ENCODE measurements at regions not wholly inside any gene's neighbourhood (a gene's known extent, or its start where the extent isn't known, plus 50 kb on each side); places are given as distances from the start of the nearest gene placed in this dataset.

DNA sequence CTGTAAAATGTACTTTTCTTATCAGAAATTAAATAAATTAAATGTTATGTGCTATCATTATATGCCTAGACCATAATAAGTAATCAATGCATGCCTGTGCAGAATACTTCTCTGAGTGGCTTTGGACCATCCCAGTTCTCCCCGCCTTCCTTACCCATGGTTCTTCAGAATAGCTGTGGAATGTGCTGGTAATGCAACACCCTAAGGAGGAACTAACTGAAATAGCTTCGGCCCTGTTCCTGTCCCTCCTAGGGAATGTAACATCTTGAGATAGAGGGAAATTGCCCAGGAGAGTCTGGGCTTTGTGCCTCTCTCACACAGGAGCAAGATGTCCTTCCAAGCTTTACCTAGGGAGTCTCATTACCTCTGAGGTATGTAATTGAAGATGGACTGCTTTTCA lies 693.6 kb upstream of the HS3ST1 start:
- TF ChIP-seq, protein P1, sequence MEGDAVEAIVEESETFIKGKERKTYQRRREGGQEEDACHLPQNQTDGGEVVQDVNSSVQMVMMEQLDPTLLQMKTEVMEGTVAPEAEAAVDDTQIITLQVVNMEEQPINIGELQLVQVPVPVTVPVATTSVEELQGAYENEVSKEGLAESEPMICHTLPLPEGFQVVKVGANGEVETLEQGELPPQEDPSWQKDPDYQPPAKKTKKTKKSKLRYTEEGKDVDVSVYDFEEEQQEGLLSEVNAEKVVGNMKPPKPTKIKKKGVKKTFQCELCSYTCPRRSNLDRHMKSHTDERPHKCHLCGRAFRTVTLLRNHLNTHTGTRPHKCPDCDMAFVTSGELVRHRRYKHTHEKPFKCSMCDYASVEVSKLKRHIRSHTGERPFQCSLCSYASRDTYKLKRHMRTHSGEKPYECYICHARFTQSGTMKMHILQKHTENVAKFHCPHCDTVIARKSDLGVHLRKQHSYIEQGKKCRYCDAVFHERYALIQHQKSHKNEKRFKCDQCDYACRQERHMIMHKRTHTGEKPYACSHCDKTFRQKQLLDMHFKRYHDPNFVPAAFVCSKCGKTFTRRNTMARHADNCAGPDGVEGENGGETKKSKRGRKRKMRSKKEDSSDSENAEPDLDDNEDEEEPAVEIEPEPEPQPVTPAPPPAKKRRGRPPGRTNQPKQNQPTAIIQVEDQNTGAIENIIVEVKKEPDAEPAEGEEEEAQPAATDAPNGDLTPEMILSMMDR (IDR thresholded peaks at IDR 0.05), result no peak
- no peak for TF ChIP-seq NFYB (CRISPR knock-in tag; conservative IDR thresholded peaks at IDR 0.05; ENCODE audit: low read depth)
- TF ChIP-seq, protein P2, sequence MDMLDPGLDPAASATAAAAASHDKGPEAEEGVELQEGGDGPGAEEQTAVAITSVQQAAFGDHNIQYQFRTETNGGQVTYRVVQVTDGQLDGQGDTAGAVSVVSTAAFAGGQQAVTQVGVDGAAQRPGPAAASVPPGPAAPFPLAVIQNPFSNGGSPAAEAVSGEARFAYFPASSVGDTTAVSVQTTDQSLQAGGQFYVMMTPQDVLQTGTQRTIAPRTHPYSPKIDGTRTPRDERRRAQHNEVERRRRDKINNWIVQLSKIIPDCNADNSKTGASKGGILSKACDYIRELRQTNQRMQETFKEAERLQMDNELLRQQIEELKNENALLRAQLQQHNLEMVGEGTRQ (CRISPR knock-in tag; IDR thresholded peaks at IDR 0.05), result no peak
- no peak for TF ChIP-seq ETV6 (CRISPR knock-in tag; IDR thresholded peaks at IDR 0.05)
- TF ChIP-seq, protein P3, sequence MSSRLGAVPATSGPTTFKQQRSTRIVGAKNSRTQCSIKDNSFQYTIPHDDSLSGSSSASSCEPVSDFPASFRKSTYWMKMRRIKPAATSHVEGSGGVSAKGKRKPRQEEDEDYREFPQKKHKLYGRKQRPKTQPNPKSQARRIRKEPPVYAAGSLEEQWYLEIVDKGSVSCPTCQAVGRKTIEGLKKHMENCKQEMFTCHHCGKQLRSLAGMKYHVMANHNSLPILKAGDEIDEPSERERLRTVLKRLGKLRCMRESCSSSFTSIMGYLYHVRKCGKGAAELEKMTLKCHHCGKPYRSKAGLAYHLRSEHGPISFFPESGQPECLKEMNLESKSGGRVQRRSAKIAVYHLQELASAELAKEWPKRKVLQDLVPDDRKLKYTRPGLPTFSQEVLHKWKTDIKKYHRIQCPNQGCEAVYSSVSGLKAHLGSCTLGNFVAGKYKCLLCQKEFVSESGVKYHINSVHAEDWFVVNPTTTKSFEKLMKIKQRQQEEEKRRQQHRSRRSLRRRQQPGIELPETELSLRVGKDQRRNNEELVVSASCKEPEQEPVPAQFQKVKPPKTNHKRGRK (CRISPR knock-in tag; IDR thresholded peaks at IDR 0.05; ENCODE audit: borderline replicate concordance), result no peak
- TF ChIP-seq SP1 (CRISPR knock-in tag; conservative IDR thresholded peaks at IDR 0.05), result no peak
- no peak for TF ChIP-seq CREM (CRISPR knock-in tag; IDR thresholded peaks at IDR 0.05)
- TF ChIP-seq MXD4 (CRISPR knock-in tag; IDR thresholded peaks at IDR 0.05; ENCODE audit: borderline replicate concordance), result no peak
- TF ChIP-seq, protein P4, sequence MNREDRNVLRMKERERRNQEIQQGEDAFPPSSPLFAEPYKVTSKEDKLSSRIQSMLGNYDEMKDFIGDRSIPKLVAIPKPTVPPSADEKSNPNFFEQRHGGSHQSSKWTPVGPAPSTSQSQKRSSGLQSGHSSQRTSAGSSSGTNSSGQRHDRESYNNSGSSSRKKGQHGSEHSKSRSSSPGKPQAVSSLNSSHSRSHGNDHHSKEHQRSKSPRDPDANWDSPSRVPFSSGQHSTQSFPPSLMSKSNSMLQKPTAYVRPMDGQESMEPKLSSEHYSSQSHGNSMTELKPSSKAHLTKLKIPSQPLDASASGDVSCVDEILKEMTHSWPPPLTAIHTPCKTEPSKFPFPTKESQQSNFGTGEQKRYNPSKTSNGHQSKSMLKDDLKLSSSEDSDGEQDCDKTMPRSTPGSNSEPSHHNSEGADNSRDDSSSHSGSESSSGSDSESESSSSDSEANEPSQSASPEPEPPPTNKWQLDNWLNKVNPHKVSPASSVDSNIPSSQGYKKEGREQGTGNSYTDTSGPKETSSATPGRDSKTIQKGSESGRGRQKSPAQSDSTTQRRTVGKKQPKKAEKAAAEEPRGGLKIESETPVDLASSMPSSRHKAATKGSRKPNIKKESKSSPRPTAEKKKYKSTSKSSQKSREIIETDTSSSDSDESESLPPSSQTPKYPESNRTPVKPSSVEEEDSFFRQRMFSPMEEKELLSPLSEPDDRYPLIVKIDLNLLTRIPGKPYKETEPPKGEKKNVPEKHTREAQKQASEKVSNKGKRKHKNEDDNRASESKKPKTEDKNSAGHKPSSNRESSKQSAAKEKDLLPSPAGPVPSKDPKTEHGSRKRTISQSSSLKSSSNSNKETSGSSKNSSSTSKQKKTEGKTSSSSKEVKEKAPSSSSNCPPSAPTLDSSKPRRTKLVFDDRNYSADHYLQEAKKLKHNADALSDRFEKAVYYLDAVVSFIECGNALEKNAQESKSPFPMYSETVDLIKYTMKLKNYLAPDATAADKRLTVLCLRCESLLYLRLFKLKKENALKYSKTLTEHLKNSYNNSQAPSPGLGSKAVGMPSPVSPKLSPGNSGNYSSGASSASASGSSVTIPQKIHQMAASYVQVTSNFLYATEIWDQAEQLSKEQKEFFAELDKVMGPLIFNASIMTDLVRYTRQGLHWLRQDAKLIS (CRISPR knock-in tag; IDR thresholded peaks at IDR 0.05; ENCODE audit: borderline replicate concordance), result no peak
- TF ChIP-seq, protein P5, sequence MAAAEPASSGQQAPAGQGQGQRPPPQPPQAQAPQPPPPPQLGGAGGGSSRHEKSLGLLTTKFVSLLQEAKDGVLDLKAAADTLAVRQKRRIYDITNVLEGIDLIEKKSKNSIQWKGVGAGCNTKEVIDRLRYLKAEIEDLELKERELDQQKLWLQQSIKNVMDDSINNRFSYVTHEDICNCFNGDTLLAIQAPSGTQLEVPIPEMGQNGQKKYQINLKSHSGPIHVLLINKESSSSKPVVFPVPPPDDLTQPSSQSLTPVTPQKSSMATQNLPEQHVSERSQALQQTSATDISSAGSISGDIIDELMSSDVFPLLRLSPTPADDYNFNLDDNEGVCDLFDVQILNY (CRISPR knock-in tag; IDR thresholded peaks at IDR 0.05), result no peak
- TF ChIP-seq, protein P6, sequence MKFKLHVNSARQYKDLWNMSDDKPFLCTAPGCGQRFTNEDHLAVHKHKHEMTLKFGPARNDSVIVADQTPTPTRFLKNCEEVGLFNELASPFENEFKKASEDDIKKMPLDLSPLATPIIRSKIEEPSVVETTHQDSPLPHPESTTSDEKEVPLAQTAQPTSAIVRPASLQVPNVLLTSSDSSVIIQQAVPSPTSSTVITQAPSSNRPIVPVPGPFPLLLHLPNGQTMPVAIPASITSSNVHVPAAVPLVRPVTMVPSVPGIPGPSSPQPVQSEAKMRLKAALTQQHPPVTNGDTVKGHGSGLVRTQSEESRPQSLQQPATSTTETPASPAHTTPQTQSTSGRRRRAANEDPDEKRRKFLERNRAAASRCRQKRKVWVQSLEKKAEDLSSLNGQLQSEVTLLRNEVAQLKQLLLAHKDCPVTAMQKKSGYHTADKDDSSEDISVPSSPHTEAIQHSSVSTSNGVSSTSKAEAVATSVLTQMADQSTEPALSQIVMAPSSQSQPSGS (CRISPR knock-in tag; IDR thresholded peaks at IDR 0.05; ENCODE audit: borderline replicate concordance, low read depth), result no peak
